ENCODE measurements at regions not wholly inside any gene's neighbourhood (a gene's known extent, or its start where the extent isn't known, plus 50 kb on each side); places are given as distances from the start of the nearest gene placed in this dataset.

DNA sequence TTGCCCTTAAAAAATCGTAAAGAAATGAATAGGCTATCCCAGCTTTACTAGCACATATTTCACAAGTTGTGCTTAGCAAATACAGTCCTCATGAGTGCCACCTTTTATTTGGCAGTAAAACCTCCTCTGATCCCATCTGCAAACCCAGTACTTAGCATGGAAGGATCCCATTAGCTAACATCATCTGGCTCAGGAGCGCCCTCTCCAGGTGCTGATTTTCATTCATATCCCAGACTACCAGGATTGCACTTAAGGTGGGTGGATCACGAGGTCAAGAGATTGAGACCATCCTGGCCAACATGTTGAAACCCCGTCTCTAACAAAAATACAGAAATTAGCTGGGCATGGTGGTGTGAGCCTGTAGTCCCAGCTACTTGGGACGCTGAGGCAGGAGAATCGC, 76.1 kb upstream of the PAX6 start:
- TF ChIP-seq ZFP30 (CRISPR knock-in tag; IDR thresholded peaks at IDR 0.05) (no peak), ZNF565 (CRISPR knock-in tag; conservative IDR thresholded peaks at IDR 0.05; ENCODE audit: low read depth) (no peak), PPARA (CRISPR knock-in tag; IDR thresholded peaks at IDR 0.05; ENCODE audit: borderline replicate concordance) (no peak), BACH2 (CRISPR knock-in tag; IDR thresholded peaks at IDR 0.05; ENCODE audit: borderline replicate concordance) (no peak), ARNTL (CRISPR knock-in tag; IDR thresholded peaks at IDR 0.05; ENCODE audit: borderline replicate concordance, low read depth) (no peak), ESRRG (CRISPR knock-in tag; IDR thresholded peaks at IDR 0.05) (no peak), OSR1 (CRISPR knock-in tag; IDR thresholded peaks at IDR 0.05) (no peak)
- TF ChIP-seq, protein P1, sequence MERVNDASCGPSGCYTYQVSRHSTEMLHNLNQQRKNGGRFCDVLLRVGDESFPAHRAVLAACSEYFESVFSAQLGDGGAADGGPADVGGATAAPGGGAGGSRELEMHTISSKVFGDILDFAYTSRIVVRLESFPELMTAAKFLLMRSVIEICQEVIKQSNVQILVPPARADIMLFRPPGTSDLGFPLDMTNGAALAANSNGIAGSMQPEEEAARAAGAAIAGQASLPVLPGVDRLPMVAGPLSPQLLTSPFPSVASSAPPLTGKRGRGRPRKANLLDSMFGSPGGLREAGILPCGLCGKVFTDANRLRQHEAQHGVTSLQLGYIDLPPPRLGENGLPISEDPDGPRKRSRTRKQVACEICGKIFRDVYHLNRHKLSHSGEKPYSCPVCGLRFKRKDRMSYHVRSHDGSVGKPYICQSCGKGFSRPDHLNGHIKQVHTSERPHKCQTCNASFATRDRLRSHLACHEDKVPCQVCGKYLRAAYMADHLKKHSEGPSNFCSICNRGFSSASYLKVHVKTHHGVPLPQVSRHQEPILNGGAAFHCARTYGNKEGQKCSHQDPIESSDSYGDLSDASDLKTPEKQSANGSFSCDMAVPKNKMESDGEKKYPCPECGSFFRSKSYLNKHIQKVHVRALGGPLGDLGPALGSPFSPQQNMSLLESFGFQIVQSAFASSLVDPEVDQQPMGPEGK (CRISPR knock-in tag; IDR thresholded peaks at IDR 0.05; ENCODE audit: borderline replicate concordance), result no peak
- TF ChIP-seq, protein P2, sequence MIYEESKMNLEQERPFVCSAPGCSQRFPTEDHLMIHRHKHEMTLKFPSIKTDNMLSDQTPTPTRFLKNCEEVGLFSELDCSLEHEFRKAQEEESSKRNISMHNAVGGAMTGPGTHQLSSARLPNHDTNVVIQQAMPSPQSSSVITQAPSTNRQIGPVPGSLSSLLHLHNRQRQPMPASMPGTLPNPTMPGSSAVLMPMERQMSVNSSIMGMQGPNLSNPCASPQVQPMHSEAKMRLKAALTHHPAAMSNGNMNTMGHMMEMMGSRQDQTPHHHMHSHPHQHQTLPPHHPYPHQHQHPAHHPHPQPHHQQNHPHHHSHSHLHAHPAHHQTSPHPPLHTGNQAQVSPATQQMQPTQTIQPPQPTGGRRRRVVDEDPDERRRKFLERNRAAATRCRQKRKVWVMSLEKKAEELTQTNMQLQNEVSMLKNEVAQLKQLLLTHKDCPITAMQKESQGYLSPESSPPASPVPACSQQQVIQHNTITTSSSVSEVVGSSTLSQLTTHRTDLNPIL (CRISPR knock-in tag; IDR thresholded peaks at IDR 0.05; ENCODE audit: low read depth), result no peak
